ENCODE measurements at regions not wholly inside any gene's neighbourhood (a gene's known extent, or its start where the extent isn't known, plus 50 kb on each side); places are given as distances from the start of the nearest gene placed in this dataset.

DNA sequence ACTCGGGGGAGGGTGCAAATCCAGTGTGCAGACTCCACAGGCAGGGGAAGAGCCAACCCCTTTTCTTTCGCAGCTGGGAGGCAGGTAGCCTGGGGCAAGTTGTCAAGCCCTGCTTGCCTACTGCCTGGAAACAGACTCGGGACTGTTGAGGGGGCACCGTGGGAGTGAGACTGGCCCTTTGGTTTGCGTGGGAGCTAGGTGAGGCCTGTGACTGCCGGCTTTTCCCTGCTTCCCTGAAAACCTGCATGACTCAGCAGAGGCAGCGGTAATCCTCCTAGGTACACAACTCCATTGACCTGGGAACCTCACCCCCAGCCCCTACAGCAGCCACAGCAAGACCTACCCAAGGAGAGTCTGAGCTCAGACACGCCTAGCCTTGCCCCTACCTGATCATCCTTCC is 509.5 kb downstream of the DTWD2 start:
- TF ChIP-seq EZH2phosphoT487 (IDR thresholded peaks at IDR 0.05; ENCODE audit: unreplicated experiment) (no peak), EZH2 (IDR thresholded peaks at IDR 0.05; ENCODE audit: low read depth, unreplicated experiment) (no peak)
- TF ChIP-seq, protein P1, sequence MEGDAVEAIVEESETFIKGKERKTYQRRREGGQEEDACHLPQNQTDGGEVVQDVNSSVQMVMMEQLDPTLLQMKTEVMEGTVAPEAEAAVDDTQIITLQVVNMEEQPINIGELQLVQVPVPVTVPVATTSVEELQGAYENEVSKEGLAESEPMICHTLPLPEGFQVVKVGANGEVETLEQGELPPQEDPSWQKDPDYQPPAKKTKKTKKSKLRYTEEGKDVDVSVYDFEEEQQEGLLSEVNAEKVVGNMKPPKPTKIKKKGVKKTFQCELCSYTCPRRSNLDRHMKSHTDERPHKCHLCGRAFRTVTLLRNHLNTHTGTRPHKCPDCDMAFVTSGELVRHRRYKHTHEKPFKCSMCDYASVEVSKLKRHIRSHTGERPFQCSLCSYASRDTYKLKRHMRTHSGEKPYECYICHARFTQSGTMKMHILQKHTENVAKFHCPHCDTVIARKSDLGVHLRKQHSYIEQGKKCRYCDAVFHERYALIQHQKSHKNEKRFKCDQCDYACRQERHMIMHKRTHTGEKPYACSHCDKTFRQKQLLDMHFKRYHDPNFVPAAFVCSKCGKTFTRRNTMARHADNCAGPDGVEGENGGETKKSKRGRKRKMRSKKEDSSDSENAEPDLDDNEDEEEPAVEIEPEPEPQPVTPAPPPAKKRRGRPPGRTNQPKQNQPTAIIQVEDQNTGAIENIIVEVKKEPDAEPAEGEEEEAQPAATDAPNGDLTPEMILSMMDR (conservative IDR thresholded peaks at IDR 0.05; ENCODE audit: low read depth in 2 of 2) = no peak

Data from GM23338 (cell line).